Aorta (tissue), 5 donors: ENCODE measurements at regions not wholly inside any gene's neighbourhood (a gene's known extent, or its start where the extent isn't known, plus 50 kb on each side); places are given as distances from the start of the nearest gene placed in this dataset.

Source experiments
- ATAC-seq: fragments of 200-7000 bp; cut with Tn5 transposase; one replicate; pipeline ENCODE4 v1.9.1; 2022; ENCODE audit warnings: moderate library complexity; ENCODE audit not compliant: low FRiP score
- DNase-seq, 2 donors: peaks; one replicate each; pipeline ENCODE4 v3.0.0-alpha.2; 2020
- H3K27ac ChIP-seq, 2 donors: one replicate each; pipeline ENCODE4 v1.5.1; 2013; ENCODE audit warnings: low read length in 2 of 2, mild to moderate bottlenecking in 2 of 2, moderate library complexity in 2 of 2, control low read depth in 1 of 2, inconsistent platforms in 1 of 2, low read depth in 1 of 2
- H3K27me3 ChIP-seq, 2 donors: one replicate each; pipeline ENCODE4 v1.6.1; 2013; ENCODE audit warnings: control low read depth in 1 of 2, low read length in 1 of 2, mild to moderate bottlenecking in 1 of 2, moderate library complexity in 1 of 2; ENCODE audit not compliant: insufficient read depth in 2 of 2, control insufficient read depth in 1 of 2
- H3K36me3 ChIP-seq, 2 donors: one replicate each; pipeline ENCODE4 v1.6.1; 2013; ENCODE audit warnings: control low read depth in 1 of 2, low read length in 1 of 2, mild to moderate bottlenecking in 1 of 2; ENCODE audit not compliant: insufficient read depth in 2 of 2, control insufficient read depth in 1 of 2
- H3K4me1 ChIP-seq, 2 donors: one replicate each; pipeline ENCODE4 v1.6.1; 2013; ENCODE audit warnings: low read length in 2 of 2, control low read depth in 1 of 2, mild to moderate bottlenecking in 1 of 2, moderate library complexity in 1 of 2; ENCODE audit not compliant: insufficient read depth in 2 of 2, control insufficient read depth in 1 of 2
- H3K4me3 ChIP-seq, 2 donors: one replicate each; pipeline ENCODE4 v1.5.1; 2013; ENCODE audit warnings: low read length in 2 of 2, control low read depth in 1 of 2, mild to moderate bottlenecking in 1 of 2
- H3K9me3 ChIP-seq: one replicate; pipeline ENCODE4 v1.6.1; 2013; ENCODE audit warnings: mild to moderate bottlenecking, low read length; ENCODE audit not compliant: control insufficient read depth
- WGBS, 2 donors: extraction: QIAGEN DNeasy Blood & Tissue Kit; methylation state at CpG; one replicate each; pipeline ENCODE4 v1.1.7; 2013; 5-methylcytosine and 5-hydroxymethylcytosine counted together
- intact Hi-C, 2 donors: fragments of 100-400 bp; cut with DNase I; formaldehyde crosslinking; loops; one replicate each; pipeline versions ENCODE4 v1.14.2 to v1.15.0; 2022
- donor health status: healthy with polysubstance abuse.
- donor health status: Bipolar disorder and iron deficiency.
- donor health status: DM: no; HTN: no; CAD: no.
- donor health status: DM: no; HTN: no; CAD: no.
- donor health status: DM: yes; HTN: yes; CAD: no.

- no peak overlapping the region for H3K27ac ChIP-seq
- H3K4me3 ChIP-seq: no peak overlapping the region
- ATAC-seq (no peak), DNase-seq (no peak)
- H3K4me1 ChIP-seq: no peaks in the 10 kb centered on the region
- H3K27me3 ChIP-seq: no peaks in the 10 kb centered on the region
- peaks cover 1% of the 10 kb centered on the region for H3K9me3 ChIP-seq
- intact Hi-C loops: no loop called here
- no peaks in the 10 kb centered on the region for H3K36me3 ChIP-seq
- 90 to 93% methylated on average over 4 of the region's 4 CpGs for WGBS, 2 donors
Measured at GRCh38 chr11:37533830-37534229, 935.8 kb upstream of the RAG2 start.

GRCh38 chr11:37533087-37533486 lies 935.1 kb upstream of the RAG2 start:
- ATAC-seq: no peak
- Histone ChIP-seq H3K36me3 (no peaks in the 10 kb centered on the region), H3K4me1 (no peaks in the 10 kb centered on the region), H3K27me3 (no peaks in the 10 kb centered on the region), H3K27ac (no peak overlapping the region), H3K4me3 (no peak overlapping the region), H3K9me3 (peaks cover 1% of the 10 kb centered on the region)
- WGBS, 2 donors: 88% methylated on average over 2 of the region's 2 CpGs
- intact Hi-C loops: no loop called here
- DNase-seq: no peak

- Histone ChIP-seq H3K9me3 (peaks cover 1% of the 10 kb centered on the region), H3K27me3 (no peaks in the 10 kb centered on the region), H3K4me3 (no peak overlapping the region), H3K4me1 (no peaks in the 10 kb centered on the region), H3K27ac (no peak overlapping the region), H3K36me3 (no peaks in the 10 kb centered on the region)
- ATAC-seq (no peak), DNase-seq (no peak)
- intact Hi-C loops: no loop called here
- WGBS, 2 donors: 70 to 71% methylated on average over 2 of the region's 2 CpGs
Measured at GRCh38 chr11:37532271-37532670, 934.2 kb upstream of the RAG2 start.

- no peaks in the 10 kb centered on the region for H3K36me3 ChIP-seq
- 89 to 92% methylated on average over 1 of the region's 1 CpG for WGBS, 2 donors
- no peak for DNase-seq
- ATAC-seq: no peak
- H3K4me1 ChIP-seq: no peaks in the 10 kb centered on the region
- no peak overlapping the region for H3K27ac ChIP-seq
- H3K9me3 ChIP-seq: peaks cover 1% of the 10 kb centered on the region
- no peak overlapping the region for H3K4me3 ChIP-seq
- no peaks in the 10 kb centered on the region for H3K27me3 ChIP-seq
- intact Hi-C loops: no loop called here
Measured at GRCh38 chr11:37527545-37527944, 929.5 kb upstream of the RAG2 start.

- Histone ChIP-seq H3K27ac (no peak overlapping the region), H3K27me3 (no peaks in the 10 kb centered on the region), H3K4me1 (no peaks in the 10 kb centered on the region), H3K36me3 (no peaks in the 10 kb centered on the region), H3K9me3 (peaks cover 1% of the 10 kb centered on the region), H3K4me3 (no peak overlapping the region)
- ATAC-seq (no peak), DNase-seq (no peak)
- intact Hi-C loops: no loop called here
Measured at GRCh38 chr11:37525336-37525735, 927.3 kb upstream of the RAG2 start.

- no peaks in the 10 kb centered on the region for H3K4me1 ChIP-seq
- H3K36me3 ChIP-seq: no peaks in the 10 kb centered on the region
- no peaks in the 10 kb centered on the region for H3K27me3 ChIP-seq
- ATAC-seq (no peak), DNase-seq (no peak)
- no peaks in the 10 kb centered on the region for H3K9me3 ChIP-seq
- H3K4me3 ChIP-seq: no peak overlapping the region
- H3K27ac ChIP-seq: no peak overlapping the region
- intact Hi-C loops: no loop called here
Measured at GRCh38 chr11:37519781-37520180, 921.7 kb upstream of the RAG2 start.

GRCh38 chr11:37512156-37512780 lies 914.2 kb upstream of the RAG2 start:
- DNase-seq (no peak), ATAC-seq (no peak)
- Histone ChIP-seq H3K4me1 (no peaks in the 10 kb centered on the region), H3K9me3 (no peaks in the 10 kb centered on the region), H3K27ac (no peak overlapping the region), H3K4me3 (no peak overlapping the region), H3K36me3 (no peaks in the 10 kb centered on the region), H3K27me3 (no peaks in the 10 kb centered on the region)
- intact Hi-C loops: no loop called here
- WGBS, 2 donors: 79 to 82% methylated on average over 1 of the region's 1 CpG

GRCh38 chr11:37511425-37511933 lies 913.4 kb upstream of the RAG2 start:
- no peaks in the 10 kb centered on the region for H3K27me3 ChIP-seq
- intact Hi-C loops: no loop called here
- DNase-seq: no peak
- H3K4me1 ChIP-seq: no peaks in the 10 kb centered on the region
- no peak for ATAC-seq
- H3K9me3 ChIP-seq: no peaks in the 10 kb centered on the region
- no peak overlapping the region for H3K4me3 ChIP-seq
- 55 to 71% methylated on average over 1 of the region's 1 CpG for WGBS, 2 donors
- no peaks in the 10 kb centered on the region for H3K36me3 ChIP-seq
- no peak overlapping the region for H3K27ac ChIP-seq

GRCh38 chr11:37509506-37509905 lies 911.5 kb upstream of the RAG2 start:
- DNase-seq: no peak
- intact Hi-C loops: no loop called here
- Histone ChIP-seq H3K4me1 (no peaks in the 10 kb centered on the region), H3K27me3 (no peaks in the 10 kb centered on the region), H3K27ac (no peak overlapping the region), H3K4me3 (no peak overlapping the region), H3K9me3 (no peaks in the 10 kb centered on the region), H3K36me3 (no peaks in the 10 kb centered on the region)
- 53 to 65% methylated on average over 2 of the region's 2 CpGs for WGBS, 2 donors
- ATAC-seq: no peak
